H9 (cell line): ENCODE measurements at regions not wholly inside any gene's neighbourhood (a gene's known extent, or its start where the extent isn't known, plus 50 kb on each side); places are given as distances from the start of the nearest gene placed in this dataset.
A peak's percentile ranks its signal among the peaks of the same experiment; 100 is the strongest.

Source experiments
- DNase-seq: peaks from one replicate; pipeline ENCODE4 v3.0.0-alpha.2; 2017
- H2AFZ ChIP-seq: one replicate; pipeline ENCODE4 v1.6.1; 2013; ENCODE audit warnings: mild to moderate bottlenecking, low read length, control low read depth, moderate library complexity
- H2AK5ac ChIP-seq: 2 replicates; pipeline ENCODE4 v1.6.1; 2013; ENCODE audit warnings: low read length, control low read depth, mixed read lengths; ENCODE audit not compliant: insufficient read length
- H2BK120ac ChIP-seq: one replicate; pipeline ENCODE4 v1.6.1; 2013; ENCODE audit warnings: low read depth, mild to moderate bottlenecking, low read length, control low read depth, inconsistent platforms; ENCODE audit not compliant: poor library complexity, severe bottlenecking
- H2BK12ac ChIP-seq: 2 replicates; pipeline ENCODE4 v1.6.1; 2013; ENCODE audit warnings: low read length, control low read depth, mixed read lengths, low read depth; ENCODE audit not compliant: insufficient read length
- H2BK15ac ChIP-seq: 2 replicates; pipeline ENCODE4 v1.6.1; 2013; ENCODE audit warnings: low read depth, low read length, control low read depth
- H2BK20ac ChIP-seq: one replicate; pipeline ENCODE4 v1.6.1; 2013; ENCODE audit warnings: low read depth, mild to moderate bottlenecking, low read length, control low read depth, inconsistent platforms; ENCODE audit not compliant: poor library complexity, severe bottlenecking
- H2BK5ac ChIP-seq: 2 replicates; pipeline ENCODE4 v1.6.1; 2013; ENCODE audit warnings: low read length, control low read depth, mixed read lengths; ENCODE audit not compliant: insufficient read length
- H3K14ac ChIP-seq: 2 replicates; pipeline ENCODE4 v1.6.1; 2013; ENCODE audit warnings: low read length, control low read depth; ENCODE audit not compliant: insufficient read depth
- H3K18ac ChIP-seq: 2 replicates; pipeline ENCODE4 v1.6.1; 2013; ENCODE audit warnings: low read depth, mild to moderate bottlenecking, mixed read lengths, low read length, control low read depth; ENCODE audit not compliant: insufficient read length
- H3K23ac ChIP-seq: 2 replicates; pipeline ENCODE4 v1.6.1; 2013; ENCODE audit warnings: low read length, control low read depth, mixed read lengths, low read depth; ENCODE audit not compliant: insufficient read length
- H3K23me2 ChIP-seq: 2 replicates; pipeline ENCODE4 v1.6.1; 2013; ENCODE audit warnings: low read depth, mild to moderate bottlenecking, mixed read lengths, low read length, control low read depth; ENCODE audit not compliant: insufficient read length, poor library complexity, severe bottlenecking
- H3K27ac ChIP-seq: 2 replicates; pipeline ENCODE4 v1.5.1; 2013; ENCODE audit warnings: low read length, control low read depth, mixed read lengths, low read depth; ENCODE audit not compliant: insufficient read length
- H3K27me3 ChIP-seq: 2 replicates; pipeline ENCODE4 v1.6.1; 2013; ENCODE audit warnings: low read length, control low read depth, inconsistent platforms; ENCODE audit not compliant: insufficient read depth
- H3K4ac ChIP-seq: 2 replicates; pipeline ENCODE4 v1.6.1; 2013; ENCODE audit warnings: low read depth, mild to moderate bottlenecking, control low read depth, inconsistent platforms, low read length, moderate library complexity
- H3K4me1 ChIP-seq: 2 replicates; pipeline ENCODE4 v1.6.1; 2013; ENCODE audit warnings: low read length, control low read depth, inconsistent platforms; ENCODE audit not compliant: insufficient read depth
- H3K4me2 ChIP-seq: 2 replicates; pipeline ENCODE4 v1.6.1; 2013; ENCODE audit warnings: low read length, control low read depth, mixed read lengths; ENCODE audit not compliant: insufficient read length, insufficient read depth
- H3K56ac ChIP-seq: 2 replicates; pipeline ENCODE4 v1.6.1; 2013; ENCODE audit warnings: low read depth, mild to moderate bottlenecking, mixed read lengths, low read length, control low read depth; ENCODE audit not compliant: insufficient read length
- H3K79me1 ChIP-seq: 2 replicates; pipeline ENCODE4 v1.6.1; 2013; ENCODE audit warnings: low read depth, mild to moderate bottlenecking, moderate library complexity, low read length, control low read depth, inconsistent platforms; ENCODE audit not compliant: insufficient read depth, poor library complexity, severe bottlenecking
- H3K79me2 ChIP-seq: 2 replicates; pipeline ENCODE4 v1.6.1; 2013; ENCODE audit warnings: low read length, control low read depth, inconsistent platforms; ENCODE audit not compliant: insufficient read depth
- H3K9ac ChIP-seq: 2 replicates; pipeline ENCODE4 v1.6.1; 2013; ENCODE audit warnings: low read length, control low read depth, mixed read lengths; ENCODE audit not compliant: insufficient read length; ENCODE audit errors: extremely low read depth
- H3K9me3 ChIP-seq: one replicate; pipeline ENCODE4 v1.6.1; 2013; ENCODE audit warnings: low read depth, low read length, inconsistent platforms; ENCODE audit not compliant: control insufficient read depth
- H3T11ph ChIP-seq: one replicate; pipeline ENCODE4 v1.6.1; 2013; ENCODE audit warnings: mild to moderate bottlenecking, low read length, control low read depth, inconsistent platforms
- H4K20me1 ChIP-seq: one replicate; pipeline ENCODE4 v1.6.1; 2013; ENCODE audit not compliant: control insufficient read depth, insufficient read length, insufficient read depth
- H4K5ac ChIP-seq: 2 replicates; pipeline ENCODE4 v1.6.1; 2013; ENCODE audit warnings: low read depth, mild to moderate bottlenecking, mixed read lengths, low read length, control low read depth; ENCODE audit not compliant: insufficient read length
- H4K8ac ChIP-seq: replicated peaks from 2 replicates; pipeline ENCODE4 v1.6.1; 2013; ENCODE audit warnings: low read length, control low read depth, mixed read lengths, low read depth; ENCODE audit not compliant: insufficient read length
- H4K91ac ChIP-seq: 2 replicates; pipeline ENCODE4 v1.6.1; 2013; ENCODE audit warnings: low read depth, mild to moderate bottlenecking, moderate library complexity, mixed read lengths, low read length, control low read depth; ENCODE audit not compliant: insufficient read length
- H3K27ac Mint-ChIP-seq, 3 experiments: 2 replicates in 2 of 3; 3 replicates in 1 of 3; pipeline ENCODE4 v1.8.0; 2020 to 2021; ENCODE audit warnings: mixed read lengths in 3 of 3, mild to moderate bottlenecking in 1 of 3, moderate library complexity in 1 of 3
- H3K27me3 Mint-ChIP-seq: 2 replicates; pipeline ENCODE4 v1.8.0; 2021; ENCODE audit warnings: low read depth, mild to moderate bottlenecking, moderate library complexity, mixed read lengths
- H3K36me3 Mint-ChIP-seq, 3 experiments: 2 replicates in 2 of 3; 3 replicates in 1 of 3; pipeline ENCODE4 v1.8.0; 2020 to 2021; ENCODE audit warnings: low read depth in 3 of 3, mixed read lengths in 3 of 3; ENCODE audit not compliant: insufficient read depth in 1 of 3
- H3K4me1 Mint-ChIP-seq, 2 experiments: 2 replicates each; pipeline ENCODE4 v1.8.0; 2020; ENCODE audit warnings: mixed read lengths in 2 of 2
- H3K4me3 Mint-ChIP-seq, 2 experiments: 2 replicates in 1 of 2; 3 replicates in 1 of 2; pipeline ENCODE4 v1.8.0; 2020 to 2021; ENCODE audit warnings: mild to moderate bottlenecking in 2 of 2, mixed read lengths in 2 of 2, moderate library complexity in 1 of 2
- H3K9me3 Mint-ChIP-seq, 2 experiments: 2 replicates in 1 of 2; 3 replicates in 1 of 2; pipeline ENCODE4 v1.8.0; 2020; ENCODE audit warnings: mild to moderate bottlenecking in 2 of 2, mixed read lengths in 2 of 2, moderate library complexity in 1 of 2
- WGBS: extraction: QIAGEN DNeasy Blood & Tissue Kit; methylation state at CpG from one replicate; pipeline ENCODE4 v1.1.7; 2013; ENCODE audit warnings: missing lambda C conversion rate, low lambda C conversion rate, mixed read lengths; ENCODE audit not compliant: insufficient read length; ENCODE audit errors: extremely low coverage; 5-methylcytosine and 5-hydroxymethylcytosine counted together
- TF ChIP-seq, protein P1 (sequence below): fragments of 200-600 bp; sonication (generic); conservative IDR thresholded peaks from 3 replicates; pipeline ENCODE4 v1.8.0; 2021; ENCODE audit warnings: antibody characterized with exemption, mild to moderate bottlenecking

DNA sequence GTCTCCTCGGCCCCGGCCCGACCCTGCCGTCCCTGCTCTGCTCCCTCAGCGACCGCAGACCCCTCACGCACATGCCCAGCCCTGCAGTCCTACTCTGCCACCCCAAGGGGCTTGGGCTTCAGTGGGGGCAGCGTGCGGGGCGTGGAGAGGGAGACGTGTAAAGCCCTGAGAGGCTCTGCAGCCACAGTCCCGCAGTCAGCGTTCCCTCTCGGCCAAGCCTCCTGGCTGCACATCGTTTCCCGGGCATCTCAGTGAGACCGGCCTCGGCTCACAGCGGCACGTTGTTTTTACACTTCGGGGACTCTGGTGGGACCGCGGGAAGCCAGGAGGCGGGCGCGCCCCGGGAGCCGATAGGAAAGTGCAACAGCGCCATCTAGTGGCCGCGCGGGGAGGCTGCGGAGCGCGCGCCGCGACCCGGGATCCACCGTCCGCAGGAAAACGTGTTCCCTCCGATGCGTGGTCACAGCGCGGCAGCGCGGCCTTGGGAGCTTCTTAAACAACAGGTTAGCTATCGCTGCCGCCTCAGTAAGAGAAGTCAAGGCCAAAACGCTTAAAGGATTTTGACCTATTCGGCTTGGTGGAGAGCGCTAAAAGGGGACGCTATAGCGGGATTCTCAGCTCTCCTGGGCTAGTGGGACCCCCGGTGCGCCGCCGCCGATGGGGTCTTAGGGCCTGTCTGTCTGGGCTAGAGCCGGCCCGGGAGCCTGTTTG, 226.8 kb upstream of the IGF1R start:
- peaks cover 5% of the 10 kb centered on the region for H3K23me2 ChIP-seq
- H3K23ac ChIP-seq = no peak overlapping the region
- no peak overlapping the region for H3T11ph ChIP-seq
- H3K4me3 Mint-ChIP-seq = peak overlapping the region; percentile 51 to 72
- no peaks in the 10 kb centered on the region for H3K4me1 ChIP-seq
- H3K14ac ChIP-seq = no peak overlapping the region; the same call in 1 of the 2 replicates
- DNase-seq = peak; percentile 84
- H3K56ac ChIP-seq = no peak overlapping the region
- H4K91ac ChIP-seq = no peak overlapping the region
- no peak overlapping the region for H2BK12ac ChIP-seq
- no peak overlapping the region for H2BK5ac ChIP-seq
- no peak overlapping the region for H3K4ac ChIP-seq
- no peaks in the 10 kb centered on the region for H3K9me3 Mint-ChIP-seq
- no peaks in the 10 kb centered on the region for H3K79me2 ChIP-seq
- H3K36me3 Mint-ChIP-seq = no peaks in the 10 kb centered on the region
- no peak overlapping the region for H3K9ac ChIP-seq
- H4K8ac ChIP-seq = no peak overlapping the region
- H3K27me3 Mint-ChIP-seq = peaks cover 68% of the 10 kb centered on the region
- H3K27ac ChIP-seq = no peak overlapping the region
- H4K20me1 ChIP-seq = no peaks in the 10 kb centered on the region
- H3K27me3 ChIP-seq = peaks cover 12% of the 10 kb centered on the region
- no peak overlapping the region for H3K18ac ChIP-seq
- H4K5ac ChIP-seq = no peak overlapping the region
- peak overlapping the region; percentile 41 for H3K4me2 ChIP-seq
- WGBS = no CpG with 5 or more reads among the region's 62 CpGs
- no peaks in the 10 kb centered on the region for H3K79me1 ChIP-seq
- no peak overlapping the region for H2AFZ ChIP-seq
- H2BK15ac ChIP-seq = no peak overlapping the region
- H2BK120ac ChIP-seq = no peak overlapping the region
- TF ChIP-seq, protein P1, sequence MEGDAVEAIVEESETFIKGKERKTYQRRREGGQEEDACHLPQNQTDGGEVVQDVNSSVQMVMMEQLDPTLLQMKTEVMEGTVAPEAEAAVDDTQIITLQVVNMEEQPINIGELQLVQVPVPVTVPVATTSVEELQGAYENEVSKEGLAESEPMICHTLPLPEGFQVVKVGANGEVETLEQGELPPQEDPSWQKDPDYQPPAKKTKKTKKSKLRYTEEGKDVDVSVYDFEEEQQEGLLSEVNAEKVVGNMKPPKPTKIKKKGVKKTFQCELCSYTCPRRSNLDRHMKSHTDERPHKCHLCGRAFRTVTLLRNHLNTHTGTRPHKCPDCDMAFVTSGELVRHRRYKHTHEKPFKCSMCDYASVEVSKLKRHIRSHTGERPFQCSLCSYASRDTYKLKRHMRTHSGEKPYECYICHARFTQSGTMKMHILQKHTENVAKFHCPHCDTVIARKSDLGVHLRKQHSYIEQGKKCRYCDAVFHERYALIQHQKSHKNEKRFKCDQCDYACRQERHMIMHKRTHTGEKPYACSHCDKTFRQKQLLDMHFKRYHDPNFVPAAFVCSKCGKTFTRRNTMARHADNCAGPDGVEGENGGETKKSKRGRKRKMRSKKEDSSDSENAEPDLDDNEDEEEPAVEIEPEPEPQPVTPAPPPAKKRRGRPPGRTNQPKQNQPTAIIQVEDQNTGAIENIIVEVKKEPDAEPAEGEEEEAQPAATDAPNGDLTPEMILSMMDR = peak; percentile 100
- peaks cover 5 to 6% of the 10 kb centered on the region in 2 experiments; a peak in 2 of 4 replicates for H3K4me1 Mint-ChIP-seq
- no peak overlapping the region for H2BK20ac ChIP-seq
- no peak overlapping the region for H3K27ac Mint-ChIP-seq
- H3K9me3 ChIP-seq = no peaks in the 10 kb centered on the region
- H2AK5ac ChIP-seq = no peak overlapping the region
